Right lobe of liver (tissue), 6 donors: ENCODE measurements at regions not wholly inside any gene's neighbourhood (a gene's known extent, or its start where the extent isn't known, plus 50 kb on each side); places are given as distances from the start of the nearest gene placed in this dataset.

ENCODE experiments used
- ATAC-seq, 4 donors: fragments of 200-7000 bp; cut with Tn5 transposase; one replicate each; pipeline ENCODE4 v1.9.1; 2020; ENCODE audit warnings: mild to moderate bottlenecking in 4 of 4, moderate library complexity in 4 of 4
- DNase-seq, 3 donors: peaks; one replicate each; pipeline ENCODE4 v3.0.0-alpha.2; 2020
- H3K27ac ChIP-seq, 3 donors: fragments of 200-600 bp; one replicate each; pipeline ENCODE4 v1.8.0; 2022
- H3K27me3 ChIP-seq, 2 donors: fragments of 200-600 bp; one replicate each; pipeline ENCODE4 v1.8.0; 2022
- H3K36me3 ChIP-seq, 4 donors: fragments of 200-600 bp; sonication (generic) in 1 of 4; one replicate each; pipeline versions ENCODE4 v1.5.1 to v1.8.0; 2017 to 2022; ENCODE audit warnings: control low read depth in 1 of 4
- H3K4me1 ChIP-seq, 4 donors: fragments of 200-600 bp; sonication (generic) in 1 of 4; one replicate each; pipeline versions ENCODE4 v1.5.1 to v1.8.0; 2017 to 2022; ENCODE audit warnings: control low read depth in 1 of 4
- H3K4me3 ChIP-seq, 3 donors: fragments of 200-600 bp; one replicate each; pipeline ENCODE4 v1.8.0; 2022
- H3K9me3 ChIP-seq, 4 donors: fragments of 200-600 bp; sonication (generic) in 1 of 4; one replicate each; pipeline versions ENCODE4 v1.5.1 to v1.8.0; 2017 to 2022; ENCODE audit warnings: control low read depth in 1 of 4
- POLR2A ChIP-seq: fragments of 450-650 bp; IDR thresholded peaks from one replicate; pipeline ENCODE4 v1.6.1; 2017; ENCODE audit warnings: antibody characterized with exemption, mild to moderate bottlenecking
- WGBS: methylation state at CpG from one replicate; pipeline ENCODE4 v1.1.6; 2018; ENCODE audit warnings: low coverage, low lambda C conversion rate; ENCODE audit not compliant: insufficient coverage; ENCODE audit errors: missing lambda C conversion rate; 5-methylcytosine and 5-hydroxymethylcytosine counted together
- intact Hi-C, 2 donors: fragments of 100-400 bp; cut with DNase I; formaldehyde crosslinking; loops; one replicate each; pipeline versions ENCODE4 v1.11.2 to v1.14.1; 2022
- TF ChIP-seq, protein P1 (sequence below), 4 donors: fragments of 200-600 bp in 3 of 4; fragments of 450-650 bp in 1 of 4; IDR thresholded peaks; one replicate each; pipeline versions ENCODE4 v1.5.1 to v1.8.0; 2016 to 2022; ENCODE audit warnings: antibody characterized with exemption in 4 of 4, mild to moderate bottlenecking in 2 of 4
- donor health status: DM: no; HTN: yes; CAD: no.
- donor health status: DM: no; HTN: no; CAD: no.
- donor health status: DM: no; HTN: no; CAD: no.
- donor health status: DM: no; HTN: yes; CAD: no.
- donor health status: DM: no; HTN: yes; CAD: no.

GRCh38 chr6:85143676-85144075 lies 306.2 kb upstream of the NT5E start:
- H3K27me3 ChIP-seq, result no peaks in the 10 kb centered on the region
- no peaks in the 10 kb centered on the region for H3K36me3 ChIP-seq
- WGBS, result 32% methylated on average over 2 of the region's 2 CpGs
- H3K9me3 ChIP-seq, result no peaks in the 10 kb centered on the region
- ATAC-seq (no peak), DNase-seq (no peak)
- TF ChIP-seq, protein P1, sequence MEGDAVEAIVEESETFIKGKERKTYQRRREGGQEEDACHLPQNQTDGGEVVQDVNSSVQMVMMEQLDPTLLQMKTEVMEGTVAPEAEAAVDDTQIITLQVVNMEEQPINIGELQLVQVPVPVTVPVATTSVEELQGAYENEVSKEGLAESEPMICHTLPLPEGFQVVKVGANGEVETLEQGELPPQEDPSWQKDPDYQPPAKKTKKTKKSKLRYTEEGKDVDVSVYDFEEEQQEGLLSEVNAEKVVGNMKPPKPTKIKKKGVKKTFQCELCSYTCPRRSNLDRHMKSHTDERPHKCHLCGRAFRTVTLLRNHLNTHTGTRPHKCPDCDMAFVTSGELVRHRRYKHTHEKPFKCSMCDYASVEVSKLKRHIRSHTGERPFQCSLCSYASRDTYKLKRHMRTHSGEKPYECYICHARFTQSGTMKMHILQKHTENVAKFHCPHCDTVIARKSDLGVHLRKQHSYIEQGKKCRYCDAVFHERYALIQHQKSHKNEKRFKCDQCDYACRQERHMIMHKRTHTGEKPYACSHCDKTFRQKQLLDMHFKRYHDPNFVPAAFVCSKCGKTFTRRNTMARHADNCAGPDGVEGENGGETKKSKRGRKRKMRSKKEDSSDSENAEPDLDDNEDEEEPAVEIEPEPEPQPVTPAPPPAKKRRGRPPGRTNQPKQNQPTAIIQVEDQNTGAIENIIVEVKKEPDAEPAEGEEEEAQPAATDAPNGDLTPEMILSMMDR (IDR thresholded peaks at IDR 0.05), result no peak
- no peak for TF ChIP-seq POLR2A
- H3K4me3 ChIP-seq, result no peak overlapping the region
- no peak overlapping the region for H3K27ac ChIP-seq
- intact Hi-C loops, result no loop called here
- H3K4me1 ChIP-seq, result no peaks in the 10 kb centered on the region

GRCh38 chr6:85137865-85138264 lies 312.0 kb upstream of the NT5E start:
- DNase-seq, result no peak
- TF ChIP-seq, protein P1 (IDR thresholded peaks at IDR 0.05), result no peak
- no peak for TF ChIP-seq POLR2A
- no peaks in the 10 kb centered on the region for H3K4me1 ChIP-seq
- no peaks in the 10 kb centered on the region for H3K27me3 ChIP-seq
- H3K27ac ChIP-seq, result no peak overlapping the region
- WGBS, result 50% methylated on average over 1 of the region's 1 CpG
- H3K9me3 ChIP-seq, result no peaks in the 10 kb centered on the region
- no peak overlapping the region for H3K4me3 ChIP-seq
- intact Hi-C loops, result no loop called here
- ATAC-seq, result no peak
- no peaks in the 10 kb centered on the region for H3K36me3 ChIP-seq

DNA sequence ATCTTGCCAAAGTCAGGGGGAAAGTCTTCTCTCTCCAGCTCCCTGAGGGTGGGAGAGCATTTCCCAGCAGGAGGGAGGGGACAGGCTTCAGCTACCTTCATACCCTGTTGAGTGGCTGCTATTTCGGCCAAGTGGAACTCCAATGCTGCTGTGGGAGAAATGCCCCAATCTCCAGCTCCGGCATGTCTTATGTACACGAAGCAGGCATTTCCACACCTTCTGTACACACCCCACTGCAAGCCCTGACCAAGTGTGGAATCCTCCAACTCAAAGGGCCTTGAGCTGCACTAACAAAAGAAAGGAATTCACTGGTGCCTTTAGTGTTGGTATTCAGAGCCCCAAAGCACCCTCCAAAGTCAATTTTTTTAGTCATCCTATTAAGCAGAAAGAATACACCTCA lies 313.6 kb upstream of the NT5E start:
- Histone ChIP-seq H3K36me3 (no peaks in the 10 kb centered on the region), H3K4me3 (no peak overlapping the region), H3K4me1 (no peaks in the 10 kb centered on the region), H3K27ac (no peak overlapping the region), H3K9me3 (no peaks in the 10 kb centered on the region), H3K27me3 (no peaks in the 10 kb centered on the region)
- WGBS, result 13% methylated on average over 2 of the region's 3 CpGs
- ATAC-seq, result no peak
- TF ChIP-seq POLR2A, result no peak
- TF ChIP-seq, protein P1 (IDR thresholded peaks at IDR 0.05), result no peak
- intact Hi-C loops, result no loop called here
- DNase-seq, result no peak

DNA sequence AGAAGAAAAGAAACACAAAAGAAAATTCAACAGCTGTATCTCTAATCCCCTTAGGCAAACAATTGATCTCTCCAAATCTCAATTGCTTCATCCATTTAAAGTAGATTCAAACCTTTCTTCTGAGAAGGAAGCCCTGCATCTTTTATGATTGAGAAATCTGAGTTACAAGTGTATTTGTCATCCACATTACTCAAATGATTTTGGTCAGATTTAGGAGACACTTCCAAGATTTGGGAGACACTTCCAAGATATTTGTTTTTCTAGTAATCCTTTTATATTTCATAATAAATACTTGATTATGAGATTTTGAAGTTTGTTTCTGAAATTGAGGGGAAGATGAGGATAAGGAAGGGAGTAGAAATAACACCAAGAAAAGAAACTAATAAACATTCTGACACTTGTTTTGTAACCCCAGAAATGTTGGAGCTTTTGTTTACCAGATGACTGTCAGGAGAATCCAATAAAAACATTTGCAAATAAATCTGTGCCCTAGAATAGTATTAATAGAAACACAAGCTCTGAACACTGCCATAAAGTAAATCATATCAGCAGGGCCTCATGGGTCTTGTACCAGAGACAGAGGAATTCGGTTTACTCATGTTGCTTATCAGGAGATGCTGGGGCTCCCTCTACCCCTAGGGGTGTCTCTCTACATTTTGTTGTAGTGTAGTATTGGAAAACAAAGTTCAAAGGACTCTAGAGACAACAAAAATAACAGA lies 314.3 kb upstream of the NT5E start:
- no peak overlapping the region for H3K4me3 ChIP-seq
- ATAC-seq (no peak), DNase-seq (no peak)
- intact Hi-C loops, result no loop called here
- no peak overlapping the region for H3K27ac ChIP-seq
- 10% methylated on average over 1 of the region's 1 CpG for WGBS
- no peaks in the 10 kb centered on the region for H3K4me1 ChIP-seq
- TF ChIP-seq, protein P1 (IDR thresholded peaks at IDR 0.05), result no peak
- no peak for TF ChIP-seq POLR2A
- H3K36me3 ChIP-seq, result no peaks in the 10 kb centered on the region
- no peaks in the 10 kb centered on the region for H3K9me3 ChIP-seq
- H3K27me3 ChIP-seq, result no peaks in the 10 kb centered on the region
